DOHH2 (cell line): ENCODE measurements at regions not wholly inside any gene's neighbourhood (a gene's known extent, or its start where the extent isn't known, plus 50 kb on each side); places are given as distances from the start of the nearest gene placed in this dataset.

Source experiments
- H3F3A ChIP-seq: fragments of 200-600 bp; sonication (generic), shearing (Covaris generic); 2 replicates; pipeline ENCODE4 v1.6.0; 2016; ENCODE audit warnings: antibody characterized with exemption, mild to moderate bottlenecking; ENCODE audit not compliant: control insufficient read depth, insufficient read depth
- H3K27ac ChIP-seq: fragments of 200-600 bp; sonication (generic); 2 replicates; pipeline ENCODE4 v1.5.1; 2014; ENCODE audit warnings: low read depth, mild to moderate bottlenecking, low read length, moderate library complexity
- H3K27me3 ChIP-seq: fragments of 200-600 bp; sonication (generic); 2 replicates; pipeline ENCODE4 v1.6.1; 2014; ENCODE audit warnings: mild to moderate bottlenecking, low read length, mixed read lengths; ENCODE audit not compliant: control insufficient read depth
- H3K36me3 ChIP-seq: fragments of 200-600 bp; sonication (generic); 2 replicates; pipeline ENCODE4 v1.6.1; 2014; ENCODE audit warnings: mild to moderate bottlenecking, low read length, moderate library complexity, mixed read lengths; ENCODE audit not compliant: control insufficient read depth
- H3K4me1 ChIP-seq: fragments of 200-600 bp; sonication (generic); 2 replicates; pipeline ENCODE4 v1.6.1; 2014; ENCODE audit warnings: mild to moderate bottlenecking, low read length, mixed read lengths; ENCODE audit not compliant: control insufficient read depth
- H3K4me2 ChIP-seq: fragments of 200-600 bp; sonication (generic); 2 replicates; pipeline ENCODE4 v1.6.0; 2014; ENCODE audit warnings: mild to moderate bottlenecking, low read length, moderate library complexity
- H3K4me3 ChIP-seq: fragments of 200-600 bp; sonication (generic); 2 replicates; pipeline ENCODE4 v1.5.1; 2014; ENCODE audit warnings: mild to moderate bottlenecking, low read length, mixed read lengths
- H3K79me2 ChIP-seq: fragments of 200-600 bp; sonication (generic); 2 replicates; pipeline ENCODE4 v1.6.1; 2014; ENCODE audit warnings: mild to moderate bottlenecking, low read length, mixed read lengths; ENCODE audit not compliant: control insufficient read depth
- H3K9me2 ChIP-seq: fragments of 200-600 bp; sonication (generic); replicated peaks from 2 replicates; pipeline ENCODE4 v1.6.1; 2014; ENCODE audit warnings: mild to moderate bottlenecking, low read length, mixed read lengths; ENCODE audit not compliant: control insufficient read depth
- H3K9me3 ChIP-seq: fragments of 200-600 bp; sonication (generic); 2 replicates; pipeline ENCODE4 v1.6.1; 2014; ENCODE audit warnings: antibody characterized with exemption, low read length, mixed read lengths; ENCODE audit not compliant: control insufficient read depth, insufficient read depth
- H4K20me1 ChIP-seq: fragments of 200-600 bp; sonication (generic); 2 replicates; pipeline ENCODE4 v1.6.0; 2014; ENCODE audit warnings: low read depth, mild to moderate bottlenecking, antibody characterized with exemption, low read length, moderate library complexity; ENCODE audit not compliant: control insufficient read depth, insufficient read depth
- EZH2phosphoT487 ChIP-seq: fragments of 200-600 bp; sonication (generic); IDR thresholded peaks from 2 replicates; pipeline ENCODE4 v1.6.1; 2017; ENCODE audit warnings: borderline replicate concordance, mild to moderate bottlenecking, antibody characterized with exemption, low read length, moderate library complexity, mixed read lengths
- TF ChIP-seq, protein P1 (sequence below): fragments of 200-600 bp; sonication (generic); IDR thresholded peaks from one replicate; pipeline ENCODE4 v1.5.1; 2014; ENCODE audit warnings: antibody characterized with exemption, mild to moderate bottlenecking, low read depth, low read length; ENCODE audit not compliant: poor library complexity, severe bottlenecking

DNA sequence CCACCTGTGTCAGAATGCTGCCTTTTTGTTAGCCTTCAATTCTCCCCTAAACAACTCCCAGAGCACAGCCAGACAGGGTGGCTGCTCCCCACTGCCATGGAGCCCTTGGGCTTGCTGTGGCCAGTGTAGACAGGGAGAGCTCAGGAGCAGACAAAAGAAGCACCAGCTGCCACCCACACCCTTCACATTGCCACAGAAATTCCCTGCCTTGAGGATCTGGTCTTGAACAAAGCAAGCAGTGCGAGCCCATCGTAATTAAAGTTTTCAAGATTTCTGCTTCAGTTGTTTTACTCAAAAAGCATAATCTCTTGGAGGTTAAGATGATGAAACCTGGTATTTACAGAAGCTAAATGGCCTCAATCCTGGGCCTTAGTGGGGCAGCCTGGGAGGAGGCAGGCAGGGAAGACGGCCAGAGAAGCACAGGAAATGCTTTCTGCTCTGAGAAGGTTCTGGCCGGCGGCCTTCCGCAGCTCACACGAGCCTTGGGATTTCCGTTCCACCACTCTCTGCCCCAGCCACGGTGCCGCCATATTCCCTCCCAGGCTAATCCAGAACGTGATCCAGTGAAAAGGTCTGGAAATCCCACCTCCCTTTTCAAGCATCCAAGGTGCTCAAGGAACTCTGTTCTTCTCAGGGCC, 535.2 kb downstream of the BCL11B start:
- H3K27me3 ChIP-seq: no peaks in the 10 kb centered on the region
- H3K9me2 ChIP-seq: no peaks in the 10 kb centered on the region
- no peaks in the 10 kb centered on the region for H4K20me1 ChIP-seq
- H3K9me3 ChIP-seq: no peaks in the 10 kb centered on the region
- no peak for TF ChIP-seq EZH2phosphoT487
- TF ChIP-seq, protein P1, sequence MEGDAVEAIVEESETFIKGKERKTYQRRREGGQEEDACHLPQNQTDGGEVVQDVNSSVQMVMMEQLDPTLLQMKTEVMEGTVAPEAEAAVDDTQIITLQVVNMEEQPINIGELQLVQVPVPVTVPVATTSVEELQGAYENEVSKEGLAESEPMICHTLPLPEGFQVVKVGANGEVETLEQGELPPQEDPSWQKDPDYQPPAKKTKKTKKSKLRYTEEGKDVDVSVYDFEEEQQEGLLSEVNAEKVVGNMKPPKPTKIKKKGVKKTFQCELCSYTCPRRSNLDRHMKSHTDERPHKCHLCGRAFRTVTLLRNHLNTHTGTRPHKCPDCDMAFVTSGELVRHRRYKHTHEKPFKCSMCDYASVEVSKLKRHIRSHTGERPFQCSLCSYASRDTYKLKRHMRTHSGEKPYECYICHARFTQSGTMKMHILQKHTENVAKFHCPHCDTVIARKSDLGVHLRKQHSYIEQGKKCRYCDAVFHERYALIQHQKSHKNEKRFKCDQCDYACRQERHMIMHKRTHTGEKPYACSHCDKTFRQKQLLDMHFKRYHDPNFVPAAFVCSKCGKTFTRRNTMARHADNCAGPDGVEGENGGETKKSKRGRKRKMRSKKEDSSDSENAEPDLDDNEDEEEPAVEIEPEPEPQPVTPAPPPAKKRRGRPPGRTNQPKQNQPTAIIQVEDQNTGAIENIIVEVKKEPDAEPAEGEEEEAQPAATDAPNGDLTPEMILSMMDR: no peak
- H3K4me2 ChIP-seq: no peak overlapping the region
- H3K36me3 ChIP-seq: no peaks in the 10 kb centered on the region
- H3K79me2 ChIP-seq: no peaks in the 10 kb centered on the region
- H3K4me1 ChIP-seq: no peaks in the 10 kb centered on the region
- H3K27ac ChIP-seq: no peak overlapping the region
- H3F3A ChIP-seq: no peaks in the 10 kb centered on the region
- H3K4me3 ChIP-seq: no peak overlapping the region

DNA sequence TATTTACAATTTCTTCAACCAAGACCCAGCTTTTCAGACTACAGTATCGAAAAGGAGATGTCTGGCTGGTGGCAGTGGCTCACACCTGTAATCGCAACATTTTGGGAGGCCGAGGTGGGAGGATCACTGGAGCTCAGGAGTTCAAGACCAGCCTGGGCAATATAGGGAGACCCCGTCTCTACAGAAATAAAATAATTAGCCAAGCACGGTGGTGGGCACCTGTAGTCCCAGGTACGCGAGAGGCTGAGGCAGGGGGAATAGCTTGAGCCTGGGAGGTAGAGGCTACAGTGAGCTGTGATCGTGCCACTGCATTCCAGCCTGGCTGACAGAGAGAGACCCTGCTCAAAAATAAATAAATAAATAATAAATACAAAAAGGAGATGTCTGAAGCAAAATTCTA, 530.5 kb downstream of the BCL11B start:
- Histone ChIP-seq H3K9me2 (no peaks in the 10 kb centered on the region), H3K4me1 (no peaks in the 10 kb centered on the region), H3K4me3 (no peak overlapping the region), H3F3A (no peaks in the 10 kb centered on the region), H3K9me3 (no peaks in the 10 kb centered on the region), H3K27me3 (no peaks in the 10 kb centered on the region), H3K27ac (no peak overlapping the region), H3K79me2 (no peaks in the 10 kb centered on the region), H4K20me1 (no peaks in the 10 kb centered on the region), H3K4me2 (no peak overlapping the region), H3K36me3 (no peaks in the 10 kb centered on the region)
- no peak for TF ChIP-seq EZH2phosphoT487

DNA sequence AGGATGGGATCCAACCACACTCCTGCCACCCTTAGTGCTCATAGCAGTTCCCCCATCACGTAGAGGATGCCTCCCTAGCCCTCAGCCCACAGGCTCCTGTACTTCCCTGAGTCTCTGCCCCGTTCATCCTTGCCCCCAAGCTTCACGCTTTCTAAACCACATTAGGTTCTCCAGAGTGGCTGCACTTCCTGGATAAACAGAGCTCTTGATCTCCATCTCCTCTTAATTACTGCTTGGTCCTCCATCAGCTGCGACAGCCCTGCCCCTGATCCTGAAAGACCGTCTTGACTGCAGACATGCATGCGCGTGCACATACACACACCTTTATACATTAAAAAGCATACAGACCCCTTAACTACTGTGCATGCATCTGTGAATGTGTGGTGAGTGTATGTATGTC, 530.0 kb downstream of the BCL11B start:
- no peaks in the 10 kb centered on the region for H3K36me3 ChIP-seq
- H3K27me3 ChIP-seq: no peaks in the 10 kb centered on the region
- H3K27ac ChIP-seq: no peak overlapping the region
- no peak overlapping the region for H3K4me3 ChIP-seq
- H4K20me1 ChIP-seq: no peaks in the 10 kb centered on the region
- H3K4me1 ChIP-seq: no peaks in the 10 kb centered on the region
- H3K9me2 ChIP-seq: no peaks in the 10 kb centered on the region
- H3K79me2 ChIP-seq: no peaks in the 10 kb centered on the region
- no peak overlapping the region for H3K4me2 ChIP-seq
- TF ChIP-seq EZH2phosphoT487: no peak
- TF ChIP-seq, protein P1: no peak
- H3K9me3 ChIP-seq: no peaks in the 10 kb centered on the region
- no peaks in the 10 kb centered on the region for H3F3A ChIP-seq

- H3K27me3 ChIP-seq: no peaks in the 10 kb centered on the region
- H3F3A ChIP-seq: no peaks in the 10 kb centered on the region
- no peaks in the 10 kb centered on the region for H3K4me1 ChIP-seq
- TF ChIP-seq, protein P1: no peak
- TF ChIP-seq EZH2phosphoT487: no peak
- no peaks in the 10 kb centered on the region for H4K20me1 ChIP-seq
- H3K9me3 ChIP-seq: no peaks in the 10 kb centered on the region
- H3K36me3 ChIP-seq: no peaks in the 10 kb centered on the region
- H3K27ac ChIP-seq: no peak overlapping the region
- H3K4me3 ChIP-seq: no peak overlapping the region
- H3K79me2 ChIP-seq: no peaks in the 10 kb centered on the region
- H3K4me2 ChIP-seq: no peak overlapping the region
- no peaks in the 10 kb centered on the region for H3K9me2 ChIP-seq
Observed at GRCh38 chr14:98743536-98743935, 528.5 kb downstream of the BCL11B start.
